ENCODE measurements at regions not wholly inside any gene's neighbourhood (a gene's known extent, or its start where the extent isn't known, plus 50 kb on each side); places are given as distances from the start of the nearest gene placed in this dataset.

GRCh38 chr5:116718317-116718716, 143.7 kb upstream of the SEMA6A start:
- TF ChIP-seq CTCF (IDR thresholded peaks at IDR 0.05) = no peak
- no peak for TF ChIP-seq FOXP4 (CRISPR knock-in tag; IDR thresholded peaks at IDR 0.05)
- no peak for TF ChIP-seq E2F1 (CRISPR knock-in tag; IDR thresholded peaks at IDR 0.05)
- no peak for TF ChIP-seq NR3C1 (CRISPR knock-in tag; conservative IDR thresholded peaks at IDR 0.05; ENCODE audit: low read depth)
- TF ChIP-seq E2F4 (CRISPR knock-in tag; IDR thresholded peaks at IDR 0.05; ENCODE audit: borderline replicate concordance, low read depth) = no peak
- TF ChIP-seq NR2C2 (CRISPR knock-in tag; IDR thresholded peaks at IDR 0.05) = no peak
